CD14-positive monocyte (primary cell): ENCODE measurements at regions not wholly inside any gene's neighbourhood (a gene's known extent, or its start where the extent isn't known, plus 50 kb on each side); places are given as distances from the start of the nearest gene placed in this dataset.
A peak's percentile ranks its signal among the peaks of the same experiment; 100 is the strongest.

Experiments
- DNase-seq, 3 donors: peaks; one replicate each; pipeline ENCODE4 v3.0.0-alpha.2; 2011 to 2022
- H2AFZ ChIP-seq: 2 replicates; pipeline ENCODE4 v1.6.0; 2012; ENCODE audit warnings: mild to moderate bottlenecking, low read depth, low read length, inconsistent platforms; ENCODE audit not compliant: insufficient read depth, poor library complexity, severe bottlenecking
- H3K27ac ChIP-seq, 2 donors: 1 replicate in 1 of 2; 2 replicates in 1 of 2; pipeline ENCODE4 v1.5.1; 2012 to 2013; ENCODE audit warnings: low read length in 2 of 2, control low read depth in 1 of 2, inconsistent platforms in 1 of 2, low read depth in 1 of 2, mild to moderate bottlenecking in 1 of 2
- H3K27me3 ChIP-seq, 2 donors: one replicate each; pipeline versions ENCODE4 v1.6.0 to v1.6.1; 2011 to 2013; ENCODE audit warnings: low read length in 2 of 2; ENCODE audit not compliant: control insufficient read depth in 2 of 2, insufficient read depth in 2 of 2
- H3K36me3 ChIP-seq, 2 donors: replicated peaks in 1 of 2; 1 replicate in 1 of 2; 2 replicates in 1 of 2; pipeline versions ENCODE4 v1.5.1 to v1.6.1; 2012 to 2013; ENCODE audit warnings: low read length in 2 of 2, control low read depth in 1 of 2, inconsistent platforms in 1 of 2, mild to moderate bottlenecking in 1 of 2; ENCODE audit not compliant: insufficient read depth in 2 of 2, control insufficient read depth in 1 of 2
- H3K4me1 ChIP-seq, 2 donors: 1 replicate in 1 of 2; 2 replicates in 1 of 2; pipeline versions ENCODE4 v1.5.1 to v1.6.1; 2012 to 2013; ENCODE audit warnings: low read length in 2 of 2, control low read depth in 1 of 2, inconsistent platforms in 1 of 2, mild to moderate bottlenecking in 1 of 2, moderate library complexity in 1 of 2; ENCODE audit not compliant: insufficient read depth in 2 of 2, control insufficient read depth in 1 of 2
- H3K4me2 ChIP-seq: replicated peaks from 2 replicates; pipeline ENCODE3; 2012; ENCODE audit warnings: low read length, moderate library complexity, mild to moderate bottlenecking; ENCODE audit not compliant: poor library complexity, severe bottlenecking; ENCODE audit errors: extremely low read depth
- H3K4me3 ChIP-seq, 3 experiments: fragments of 200-600 bp in 1 of 3; sonication (generic) in 1 of 3; replicated peaks in 1 of 3; 1 replicate in 2 of 3; 2 replicates in 1 of 3; pipeline ENCODE4 v1.5.1; 2011 to 2013; ENCODE audit warnings: low read length in 3 of 3, mild to moderate bottlenecking in 3 of 3, control low read depth in 2 of 3, low read depth in 2 of 3, inconsistent platforms in 1 of 3, moderate library complexity in 1 of 3
- H3K79me2 ChIP-seq: 2 replicates; pipeline ENCODE4 v1.6.0; 2012; ENCODE audit warnings: mild to moderate bottlenecking, control low read depth, inconsistent platforms, low read length, moderate library complexity; ENCODE audit not compliant: insufficient read depth
- H3K9ac ChIP-seq: 2 replicates; pipeline ENCODE4 v1.6.0; 2017; ENCODE audit warnings: low read length, mild to moderate bottlenecking; ENCODE audit not compliant: insufficient read depth, poor library complexity, severe bottlenecking
- H3K9me3 ChIP-seq, 2 donors: replicated peaks in 1 of 2; 1 replicate in 1 of 2; 2 replicates in 1 of 2; pipeline versions ENCODE4 v1.5.1 to v1.6.1; 2012 to 2013; ENCODE audit warnings: low read length in 2 of 2, control low read depth in 1 of 2; ENCODE audit not compliant: control insufficient read depth in 1 of 2, insufficient read depth in 1 of 2
- H4K20me1 ChIP-seq: 2 replicates; pipeline ENCODE4 v1.6.0; 2012; ENCODE audit warnings: mild to moderate bottlenecking, low read length, control low read depth, moderate library complexity; ENCODE audit not compliant: insufficient read depth
- H3K27ac Mint-ChIP-seq, 7 donors: one replicate each; pipeline ENCODE4 v1.8.0; 2020; ENCODE audit warnings: mild to moderate bottlenecking in 7 of 7, mixed read lengths in 7 of 7, moderate library complexity in 6 of 7, inconsistent platforms in 2 of 7
- H3K27me3 Mint-ChIP-seq, 3 donors: one replicate each; pipeline ENCODE4 v1.8.0; 2021 to 2022; ENCODE audit warnings: low read depth in 3 of 3, mild to moderate bottlenecking in 3 of 3, mixed read lengths in 3 of 3, moderate library complexity in 3 of 3, inconsistent platforms in 1 of 3
- H3K36me3 Mint-ChIP-seq, 2 donors: one replicate each; pipeline ENCODE4 v1.8.0; 2020; ENCODE audit warnings: mixed read lengths in 2 of 2, inconsistent platforms in 1 of 2, mild to moderate bottlenecking in 1 of 2
- H3K4me1 Mint-ChIP-seq: one replicate; pipeline ENCODE4 v1.8.0; 2020; ENCODE audit warnings: mild to moderate bottlenecking, mixed read lengths
- H3K4me3 Mint-ChIP-seq, 2 donors: one replicate each; pipeline ENCODE4 v1.8.0; 2020; ENCODE audit warnings: mild to moderate bottlenecking in 2 of 2, mixed read lengths in 2 of 2, moderate library complexity in 1 of 2
- H3K9me3 Mint-ChIP-seq, 7 donors: one replicate each; pipeline ENCODE4 v1.8.0; 2020 to 2022; ENCODE audit warnings: mixed read lengths in 7 of 7, mild to moderate bottlenecking in 6 of 7, moderate library complexity in 6 of 7, inconsistent platforms in 2 of 7
- WGBS: methylation state at CpG from one replicate; pipeline ENCODE4 v1.1.5; 2013; ENCODE audit warnings: missing lambda C conversion rate; ENCODE audit not compliant: insufficient coverage; 5-methylcytosine and 5-hydroxymethylcytosine counted together
- intact Hi-C, 2 donors: fragments of 100-400 bp; cut with micrococcal nuclease; formaldehyde crosslinking; loops; one replicate each; pipeline versions ENCODE4 v1.15.0 to v1.15.1; 2023
- TF ChIP-seq, protein P1 (sequence below): fragments of 200-600 bp; IDR thresholded peaks from one replicate; pipeline ENCODE4 v1.8.0; 2022; ENCODE audit warnings: antibody characterized with exemption, mild to moderate bottlenecking

DNA sequence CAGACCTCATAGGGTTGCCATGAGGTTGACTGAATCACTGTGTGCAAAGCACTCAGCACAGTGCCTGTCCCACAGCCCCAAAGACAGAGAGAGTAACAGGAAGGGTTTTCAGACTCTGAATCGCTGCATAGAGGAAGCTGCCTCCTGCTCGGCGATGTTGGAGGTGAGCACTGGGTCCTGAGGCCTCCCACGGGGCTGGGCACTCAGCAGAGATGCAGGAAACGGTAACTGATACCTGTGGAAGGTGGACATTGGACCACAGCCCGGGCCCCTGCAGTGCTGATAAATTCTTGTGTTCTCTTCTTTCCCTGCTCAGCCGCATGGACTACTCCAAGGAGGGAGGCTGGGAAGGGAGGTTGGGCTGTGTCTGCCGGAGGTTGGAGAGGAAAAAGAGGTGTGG is 389.7 kb downstream of the PTPRU start:
- Histone ChIP-seq H3K27me3 (peaks cover 0 to 2% of the 10 kb centered on the region in 2 donors), H4K20me1 (no peaks in the 10 kb centered on the region), H3K36me3 (no peaks in the 10 kb centered on the region), H3K4me2 (no peak overlapping the region), H3K27ac (no peak overlapping the region), H3K9ac (no peak overlapping the region), H3K9me3 (peaks cover 0 to 7% of the 10 kb centered on the region in 2 donors), H3K4me3 (no peak overlapping the region), H2AFZ (no peak overlapping the region), H3K79me2 (no peaks in the 10 kb centered on the region), H3K4me1 (no peaks in the 10 kb centered on the region)
- intact Hi-C loops = no loop called here
- peaks cover 2 to 15% (median 8%) of the 10 kb centered on the region in 7 donors for H3K9me3 Mint-ChIP-seq
- no peak overlapping the region for H3K4me3 Mint-ChIP-seq
- no peak for DNase-seq
- no peaks in the 10 kb centered on the region for H3K4me1 Mint-ChIP-seq
- no peaks in the 10 kb centered on the region for H3K36me3 Mint-ChIP-seq
- 75% methylated on average over 5 of the region's 8 CpGs for whole genome bisulfite sequencing
- peaks cover 0 to 5% (median 1%) of the 10 kb centered on the region in 3 donors for H3K27me3 Mint-ChIP-seq
- TF ChIP-seq, protein P1, sequence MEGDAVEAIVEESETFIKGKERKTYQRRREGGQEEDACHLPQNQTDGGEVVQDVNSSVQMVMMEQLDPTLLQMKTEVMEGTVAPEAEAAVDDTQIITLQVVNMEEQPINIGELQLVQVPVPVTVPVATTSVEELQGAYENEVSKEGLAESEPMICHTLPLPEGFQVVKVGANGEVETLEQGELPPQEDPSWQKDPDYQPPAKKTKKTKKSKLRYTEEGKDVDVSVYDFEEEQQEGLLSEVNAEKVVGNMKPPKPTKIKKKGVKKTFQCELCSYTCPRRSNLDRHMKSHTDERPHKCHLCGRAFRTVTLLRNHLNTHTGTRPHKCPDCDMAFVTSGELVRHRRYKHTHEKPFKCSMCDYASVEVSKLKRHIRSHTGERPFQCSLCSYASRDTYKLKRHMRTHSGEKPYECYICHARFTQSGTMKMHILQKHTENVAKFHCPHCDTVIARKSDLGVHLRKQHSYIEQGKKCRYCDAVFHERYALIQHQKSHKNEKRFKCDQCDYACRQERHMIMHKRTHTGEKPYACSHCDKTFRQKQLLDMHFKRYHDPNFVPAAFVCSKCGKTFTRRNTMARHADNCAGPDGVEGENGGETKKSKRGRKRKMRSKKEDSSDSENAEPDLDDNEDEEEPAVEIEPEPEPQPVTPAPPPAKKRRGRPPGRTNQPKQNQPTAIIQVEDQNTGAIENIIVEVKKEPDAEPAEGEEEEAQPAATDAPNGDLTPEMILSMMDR = no peak
- no peak overlapping the region for H3K27ac Mint-ChIP-seq

DNA sequence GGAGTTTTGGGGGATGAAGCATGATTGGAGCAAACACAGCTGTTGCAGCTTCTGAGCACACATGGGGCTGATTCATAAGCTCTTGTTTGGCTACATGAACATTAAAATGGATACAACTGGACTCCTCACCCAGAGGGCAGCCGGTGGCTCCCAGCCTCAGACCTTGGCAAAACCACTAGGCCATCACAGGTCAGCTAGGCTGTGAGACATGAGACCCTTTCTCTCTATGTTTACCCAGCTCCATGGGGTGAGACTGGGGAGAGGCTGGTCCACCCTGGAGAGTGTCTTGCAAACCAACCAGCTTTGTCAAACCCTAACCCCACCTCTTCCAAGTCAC is 388.7 kb downstream of the PTPRU start:
- Mint-ChIP-seq H3K36me3 (no peaks in the 10 kb centered on the region), H3K27me3 (peaks cover 1 to 5% (median 1%) of the 10 kb centered on the region in 3 donors), H3K4me1 (no peaks in the 10 kb centered on the region), H3K27ac (peak overlapping the region in 1 of 7 donors; percentile 64), H3K4me3 (no peak overlapping the region), H3K9me3 (peaks cover 2 to 15% (median 11%) of the 10 kb centered on the region in 7 donors)
- WGBS = no CpG with 5 or more reads among the region's 1 CpG
- intact Hi-C loops = no loop called here
- Histone ChIP-seq H2AFZ (no peak overlapping the region), H3K27me3 (peaks cover 0 to 2% of the 10 kb centered on the region in 2 donors), H3K36me3 (no peaks in the 10 kb centered on the region), H3K9ac (no peak overlapping the region), H3K27ac (no peak overlapping the region), H3K4me3 (no peak overlapping the region), H3K4me2 (no peak overlapping the region), H3K79me2 (no peaks in the 10 kb centered on the region), H3K4me1 (no peaks in the 10 kb centered on the region), H3K9me3 (peaks cover 0 to 7% of the 10 kb centered on the region in 2 donors), H4K20me1 (no peaks in the 10 kb centered on the region)
- no peak for DNase-seq
- TF ChIP-seq, protein P1 = no peak
